ENCODE measurements at regions not wholly inside any gene's neighbourhood (a gene's known extent, or its start where the extent isn't known, plus 50 kb on each side); places are given as distances from the start of the nearest gene placed in this dataset.

DNA sequence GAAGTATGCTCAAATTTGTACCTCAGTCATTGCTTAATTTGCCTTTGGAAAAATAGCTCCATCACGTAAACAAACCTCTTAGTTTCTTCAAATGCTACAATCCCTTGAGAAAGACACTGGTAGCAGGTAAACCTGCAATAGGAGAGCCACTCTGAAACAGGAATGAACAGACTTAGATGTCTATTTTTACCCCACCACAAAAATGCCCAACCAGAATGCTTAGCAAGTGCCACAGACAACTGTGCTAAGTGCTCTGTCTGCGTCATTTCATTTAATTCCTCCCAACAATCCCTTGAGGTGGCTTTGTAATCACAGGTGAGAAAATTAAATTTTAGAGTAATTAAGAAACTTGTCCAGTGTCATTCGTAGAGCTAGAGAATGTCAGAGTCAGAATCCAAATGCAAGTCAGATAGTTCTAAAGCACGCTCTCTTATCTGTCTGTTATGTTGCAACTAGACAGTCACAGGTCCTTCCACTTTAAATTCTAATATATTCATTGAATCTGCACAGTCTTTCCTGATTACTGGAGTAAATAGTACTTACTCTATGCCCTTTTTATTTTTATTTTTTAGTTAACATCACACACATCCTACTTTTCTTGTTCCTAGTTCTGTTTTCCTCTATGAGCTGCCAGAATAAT lies 89.0 kb upstream of the GRIA4 start:
- Histone ChIP-seq H3K9me3 (ENCODE audit: low read depth) (no peaks in the 10 kb centered on the region), H3K9ac (no peak overlapping the region), H3K27ac (no peak overlapping the region), H3K36me3 (ENCODE audit: low read depth) (no peaks in the 10 kb centered on the region), H3K4me2 (ENCODE audit: unreplicated experiment) (no peak overlapping the region), H4K20me1 (ENCODE audit: insufficient read depth) (no peaks in the 10 kb centered on the region), H3K79me2 (ENCODE audit: insufficient read depth) (no peaks in the 10 kb centered on the region), H3F3A (ENCODE audit: insufficient read depth) (no peaks in the 10 kb centered on the region), H3K4me1 (ENCODE audit: insufficient read depth) (no peaks in the 10 kb centered on the region), H2AFZ (no peak overlapping the region), H3K4me3 (no peak overlapping the region), H3K9me2 (ENCODE audit: insufficient read depth) (no peaks in the 10 kb centered on the region), H3K27me3 (replicated peaks; ENCODE audit: insufficient read depth) (no peaks in the 10 kb centered on the region)
- TF ChIP-seq EZH2 (IDR thresholded peaks at IDR 0.05; ENCODE audit: insufficient read depth, poor library complexity, severe bottlenecking) (no peak), EZH2phosphoT487 (IDR thresholded peaks at IDR 0.05; ENCODE audit: insufficient read depth, low read depth) (no peak)
- in situ Hi-C loops (cut with MboI): no loop called here
- 30 to 33% methylated on average over 4 of the region's 4 CpGs for WGBS, 2 experiments (ENCODE audit: low coverage in 1 of 2, low lambda C conversion rate in 2 of 2, missing lambda C conversion rate in 2 of 2)
- no peak for DNase-seq

GRCh38 chr11:105507496-105508254 lies 102.2 kb upstream of the GRIA4 start:
- H3F3A ChIP-seq (ENCODE audit: insufficient read depth): no peaks in the 10 kb centered on the region
- H3K4me1 ChIP-seq (ENCODE audit: insufficient read depth): no peaks in the 10 kb centered on the region
- WGBS, 2 experiments (ENCODE audit: low coverage in 1 of 2, low lambda C conversion rate in 2 of 2, missing lambda C conversion rate in 2 of 2): 55% methylated on average over 5 of the region's 5 CpGs
- DNase-seq: no peak
- no peaks in the 10 kb centered on the region for H3K9me2 ChIP-seq (ENCODE audit: insufficient read depth)
- in situ Hi-C loops (cut with MboI): no loop called here
- no peaks in the 10 kb centered on the region for H4K20me1 ChIP-seq (ENCODE audit: insufficient read depth)
- H3K9ac ChIP-seq: no peak overlapping the region
- no peak overlapping the region for H3K4me3 ChIP-seq
- no peak overlapping the region for H3K27ac ChIP-seq
- H3K79me2 ChIP-seq (ENCODE audit: insufficient read depth): no peaks in the 10 kb centered on the region
- H3K9me3 ChIP-seq (ENCODE audit: low read depth): no peaks in the 10 kb centered on the region
- H3K36me3 ChIP-seq (ENCODE audit: low read depth): no peaks in the 10 kb centered on the region
- no peaks in the 10 kb centered on the region for H3K27me3 ChIP-seq (replicated peaks; ENCODE audit: insufficient read depth)
- no peak overlapping the region for H3K4me2 ChIP-seq (ENCODE audit: unreplicated experiment)
- H2AFZ ChIP-seq: no peak overlapping the region
- no peak for TF ChIP-seq EZH2phosphoT487 (IDR thresholded peaks at IDR 0.05; ENCODE audit: insufficient read depth, low read depth)
- TF ChIP-seq EZH2 (IDR thresholded peaks at IDR 0.05; ENCODE audit: insufficient read depth, poor library complexity, severe bottlenecking): no peak

- no peak overlapping the region for H3K4me2 ChIP-seq (ENCODE audit: unreplicated experiment)
- H2AFZ ChIP-seq: no peak overlapping the region
- H3K79me2 ChIP-seq (ENCODE audit: insufficient read depth): no peaks in the 10 kb centered on the region
- no peaks in the 10 kb centered on the region for H3K4me1 ChIP-seq (ENCODE audit: insufficient read depth)
- no peaks in the 10 kb centered on the region for H3K27me3 ChIP-seq (replicated peaks; ENCODE audit: insufficient read depth)
- H3K27ac ChIP-seq: no peak overlapping the region
- H3F3A ChIP-seq (ENCODE audit: insufficient read depth): no peaks in the 10 kb centered on the region
- no peak for DNase-seq
- H3K4me3 ChIP-seq: no peak overlapping the region
- in situ Hi-C loops (cut with MboI): no loop called here
- H3K9ac ChIP-seq: no peak overlapping the region
- no peaks in the 10 kb centered on the region for H4K20me1 ChIP-seq (ENCODE audit: insufficient read depth)
- no peaks in the 10 kb centered on the region for H3K9me2 ChIP-seq (ENCODE audit: insufficient read depth)
- no peaks in the 10 kb centered on the region for H3K9me3 ChIP-seq (ENCODE audit: low read depth)
- 62 to 68% methylated on average over 1 of the region's 1 CpG for WGBS, 2 experiments (ENCODE audit: low coverage in 1 of 2, low lambda C conversion rate in 2 of 2, missing lambda C conversion rate in 2 of 2)
- TF ChIP-seq EZH2phosphoT487 (IDR thresholded peaks at IDR 0.05; ENCODE audit: insufficient read depth, low read depth): no peak
- no peak for TF ChIP-seq EZH2 (IDR thresholded peaks at IDR 0.05; ENCODE audit: insufficient read depth, poor library complexity, severe bottlenecking)
- no peaks in the 10 kb centered on the region for H3K36me3 ChIP-seq (ENCODE audit: low read depth)
Observed at GRCh38 chr11:105492010-105492409, 117.9 kb upstream of the GRIA4 start.

GRCh38 chr11:105491394-105491793 lies 118.5 kb upstream of the GRIA4 start:
- no peaks in the 10 kb centered on the region for H3K79me2 ChIP-seq (ENCODE audit: insufficient read depth)

More at GRCh38 chr11:105491394-105491793, 118.5 kb upstream of the GRIA4 start:
- no peaks in the 10 kb centered on the region for H4K20me1 ChIP-seq (ENCODE audit: insufficient read depth)
- no peak overlapping the region for H3K4me2 ChIP-seq (ENCODE audit: unreplicated experiment)
- H3K9me2 ChIP-seq (ENCODE audit: insufficient read depth): no peaks in the 10 kb centered on the region
- DNase-seq: no peak
- no peaks in the 10 kb centered on the region for H3K4me1 ChIP-seq (ENCODE audit: insufficient read depth)
- no peaks in the 10 kb centered on the region for H3F3A ChIP-seq (ENCODE audit: insufficient read depth)
- no peak overlapping the region for H3K27ac ChIP-seq
- no peaks in the 10 kb centered on the region for H3K36me3 ChIP-seq (ENCODE audit: low read depth)
- H3K9me3 ChIP-seq (ENCODE audit: low read depth): no peaks in the 10 kb centered on the region
- H2AFZ ChIP-seq: no peak overlapping the region
- in situ Hi-C loops (cut with MboI): no loop called here
- no peaks in the 10 kb centered on the region for H3K27me3 ChIP-seq (replicated peaks; ENCODE audit: insufficient read depth)
- 76 to 85% methylated on average over 1 of the region's 1 CpG for WGBS, 2 experiments (ENCODE audit: low coverage in 1 of 2, low lambda C conversion rate in 2 of 2, missing lambda C conversion rate in 2 of 2)
- TF ChIP-seq EZH2 (IDR thresholded peaks at IDR 0.05; ENCODE audit: insufficient read depth, poor library complexity, severe bottlenecking): no peak
- no peak for TF ChIP-seq EZH2phosphoT487 (IDR thresholded peaks at IDR 0.05; ENCODE audit: insufficient read depth, low read depth)
- H3K9ac ChIP-seq: no peak overlapping the region
- H3K4me3 ChIP-seq: no peak overlapping the region
